ENCODE measurements at regions not wholly inside any gene's neighbourhood (a gene's known extent, or its start where the extent isn't known, plus 50 kb on each side); places are given as distances from the start of the nearest gene placed in this dataset.
A peak's percentile ranks its signal among the peaks of the same experiment; 100 is the strongest.

DNA sequence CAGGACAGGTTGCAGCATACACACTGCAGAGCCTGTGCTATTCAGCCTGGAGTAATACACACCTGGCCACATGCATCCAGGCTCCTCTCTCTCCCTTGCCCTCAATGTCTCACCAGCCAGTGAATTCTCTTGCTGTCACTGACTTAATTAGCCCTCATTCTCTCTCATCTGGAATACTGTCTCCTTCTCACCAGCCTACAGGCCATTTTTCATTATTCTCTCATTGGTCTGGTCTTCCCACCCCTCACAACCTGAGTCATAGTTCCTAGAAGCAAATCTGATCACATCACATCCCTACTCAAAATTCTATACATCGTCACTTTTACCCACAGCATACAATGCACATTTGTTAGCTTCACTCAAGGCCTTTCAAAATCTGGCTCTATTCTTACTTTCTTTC, 333.1 kb downstream of the PIK3C3 start:
- no peaks in the 10 kb centered on the region for H3K27me3 ChIP-seq
- TF ChIP-seq, protein P1, sequence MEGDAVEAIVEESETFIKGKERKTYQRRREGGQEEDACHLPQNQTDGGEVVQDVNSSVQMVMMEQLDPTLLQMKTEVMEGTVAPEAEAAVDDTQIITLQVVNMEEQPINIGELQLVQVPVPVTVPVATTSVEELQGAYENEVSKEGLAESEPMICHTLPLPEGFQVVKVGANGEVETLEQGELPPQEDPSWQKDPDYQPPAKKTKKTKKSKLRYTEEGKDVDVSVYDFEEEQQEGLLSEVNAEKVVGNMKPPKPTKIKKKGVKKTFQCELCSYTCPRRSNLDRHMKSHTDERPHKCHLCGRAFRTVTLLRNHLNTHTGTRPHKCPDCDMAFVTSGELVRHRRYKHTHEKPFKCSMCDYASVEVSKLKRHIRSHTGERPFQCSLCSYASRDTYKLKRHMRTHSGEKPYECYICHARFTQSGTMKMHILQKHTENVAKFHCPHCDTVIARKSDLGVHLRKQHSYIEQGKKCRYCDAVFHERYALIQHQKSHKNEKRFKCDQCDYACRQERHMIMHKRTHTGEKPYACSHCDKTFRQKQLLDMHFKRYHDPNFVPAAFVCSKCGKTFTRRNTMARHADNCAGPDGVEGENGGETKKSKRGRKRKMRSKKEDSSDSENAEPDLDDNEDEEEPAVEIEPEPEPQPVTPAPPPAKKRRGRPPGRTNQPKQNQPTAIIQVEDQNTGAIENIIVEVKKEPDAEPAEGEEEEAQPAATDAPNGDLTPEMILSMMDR (IDR thresholded peaks at IDR 0.05): no peak
- intact Hi-C loops (cut with DNase I): no loop called here

DNA sequence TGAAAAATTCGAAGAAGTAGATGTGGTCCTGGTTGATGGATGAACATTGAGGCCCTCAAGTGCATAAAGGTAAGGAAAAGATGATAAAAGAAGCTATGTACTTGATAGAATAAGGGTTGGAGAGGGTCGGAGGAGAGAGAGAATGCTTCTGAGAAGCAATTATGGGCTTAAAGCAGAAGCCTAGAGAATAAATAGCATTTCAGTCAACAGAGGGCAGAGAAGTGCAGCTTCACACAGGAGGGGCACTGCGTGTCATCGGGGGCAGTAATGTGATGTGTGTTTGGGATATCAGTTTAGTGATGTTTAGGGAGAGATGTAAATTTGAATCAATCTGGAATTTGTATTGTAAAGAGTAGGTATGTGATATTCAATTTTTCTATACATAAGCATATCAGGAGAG, 334.5 kb downstream of the PIK3C3 start:
- peaks cover 0 to 7% (median 0%) of the 10 kb centered on the region in 11 donors for H3K9me3 ChIP-seq
- H3K27ac ChIP-seq: peak overlapping the region in 1 of 10 donors; percentile 70
- peaks cover 0 to 6% (median 0%) of the 10 kb centered on the region in 9 donors for H3K4me1 ChIP-seq
- no peak overlapping the region for H3K4me3 ChIP-seq
- intact Hi-C loops (cut with DNase I): no loop called here
- TF ChIP-seq, protein P1 (IDR thresholded peaks at IDR 0.05): no peak
- ATAC-seq: no peak
- 77 to 79% methylated on average over 4 of the region's 4 CpGs for WGBS, 2 donors
- no peak for DNase-seq
- H3K36me3 ChIP-seq: no peaks in the 10 kb centered on the region
- no peaks in the 10 kb centered on the region for H3K27me3 ChIP-seq

More for the DNA sequence above, 333.1 kb downstream of the PIK3C3 start:
- no peak overlapping the region for H3K4me3 ChIP-seq
- H3K9me3 ChIP-seq: peaks cover 0 to 7% (median 0%) of the 10 kb centered on the region in 11 donors
- DNase-seq (no peak), ATAC-seq (no peak)
- H3K4me1 ChIP-seq: peaks cover 0 to 6% (median 0%) of the 10 kb centered on the region in 9 donors
- no peaks in the 10 kb centered on the region for H3K36me3 ChIP-seq
- WGBS, 2 donors: 88 to 94% methylated on average over 1 of the region's 1 CpG
- H3K27ac ChIP-seq: no peak overlapping the region

- intact Hi-C loops (cut with DNase I): loop anchor here in 6 of 10 donors (10.0 kb wide), 6 partner anchors 176 to 1304 kb away; partner anchors contain the start of gene SYT4 (in 1 of the 6)
- Histone ChIP-seq H3K27me3 (no peaks in the 10 kb centered on the region), H3K36me3 (no peaks in the 10 kb centered on the region), H3K27ac (peak overlapping the region in 8 of 10 donors; percentile 13 to 70 (median 47)), H3K4me1 (peaks cover 0 to 6% (median 0%) of the 10 kb centered on the region in 9 donors), H3K9me3 (peaks cover 0 to 7% (median 0%) of the 10 kb centered on the region in 11 donors), H3K4me3 (no peak overlapping the region)
- 48 to 58% methylated on average over 7 of the region's 7 CpGs for WGBS, 2 donors
- DNase-seq: peak in 1 of 2 donors; percentile 40
- TF ChIP-seq, protein P1 (IDR thresholded peaks at IDR 0.05): no peak
- peak; percentile 77 to 100 (median 96) for ATAC-seq
Observed at GRCh38 chr18:42290318-42291307, 335.6 kb downstream of the PIK3C3 start.

DNA sequence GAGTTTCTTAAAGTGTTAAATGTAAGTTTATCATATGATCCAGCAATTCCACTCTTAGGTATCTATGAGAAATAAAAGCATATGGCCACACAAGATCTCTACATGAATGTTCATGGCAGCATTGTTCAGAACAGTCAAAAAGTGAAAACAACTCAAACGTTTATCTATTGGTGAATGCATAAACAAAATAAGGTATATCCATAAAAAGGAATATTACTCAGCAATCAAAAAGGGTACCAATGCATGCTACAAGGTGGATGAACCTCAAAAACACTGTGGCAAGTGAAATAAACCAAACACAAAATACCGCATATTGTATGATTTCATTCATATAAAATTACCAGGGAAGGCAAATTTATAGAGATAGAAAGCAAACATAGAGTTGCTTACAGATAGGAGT, 337.6 kb downstream of the PIK3C3 start:
- Histone ChIP-seq H3K27ac (no peak overlapping the region), H3K27me3 (no peaks in the 10 kb centered on the region), H3K36me3 (no peaks in the 10 kb centered on the region), H3K4me3 (no peak overlapping the region), H3K9me3 (peaks cover 0 to 7% (median 0%) of the 10 kb centered on the region in 11 donors), H3K4me1 (peaks cover 0 to 6% (median 0%) of the 10 kb centered on the region in 9 donors)
- intact Hi-C loops (cut with DNase I): loop anchor here in 6 of 10 donors (10.0 kb wide), 6 partner anchors 178 to 1302 kb away; partner anchors contain the start of gene SYT4 (in 1 of the 6)
- WGBS, 2 donors: 91% methylated on average over 2 of the region's 2 CpGs
- DNase-seq (no peak), ATAC-seq (no peak)
- TF ChIP-seq, protein P1 (IDR thresholded peaks at IDR 0.05): no peak

Measured in heart right ventricle (tissue), 16 donors.